HG02870 (cell line): ENCODE measurements at regions not wholly inside any gene's neighbourhood (a gene's known extent, or its start where the extent isn't known, plus 50 kb on each side); places are given as distances from the start of the nearest gene placed in this dataset.
A peak's percentile ranks its signal among the peaks of the same experiment; 100 is the strongest.
"Not testable (repeated sequence)": the region's sequence is repeated elsewhere in the genome, so short reads cannot be mapped to it uniquely, and the experiment has no call there.

Experiments used
- ATAC-seq: cut with Tn5 transposase; IDR thresholded peaks from one replicate; pipeline ENCODE4 v1.9.1; 2021; ENCODE audit warnings: mild to moderate bottlenecking, moderate library complexity; ENCODE audit not compliant: unreplicated experiment

GRCh38 chr6:150456466-150456865 is 87.7 kb downstream of the IYD start:
- ATAC-seq: no peak

- no peak for ATAC-seq
These were observed 88.3 kb downstream of the IYD start for GRCh38 chr6:150456902-150457643.

GRCh38 chr6:150458579-150458978 is 89.8 kb downstream of the IYD start:
- no peak for ATAC-seq

GRCh38 chr6:150463852-150464251 is 95.0 kb downstream of the IYD start:
- ATAC-seq: no peak

GRCh38 chr6:150464966-150465365 is 96.2 kb downstream of the IYD start:
- no peak for ATAC-seq

- ATAC-seq: no peak
These were observed 96.8 kb downstream of the IYD start for GRCh38 chr6:150465610-150466009.

GRCh38 chr6:150466196-150466595 is 97.4 kb downstream of the IYD start:
- ATAC-seq: no peak

GRCh38 chr6:150470131-150470530 is 101.3 kb downstream of the IYD start:
- no peak for ATAC-seq

- ATAC-seq: no peak
These were observed 102.3 kb downstream of the IYD start for GRCh38 chr6:150470960-150471665.

GRCh38 chr6:150478656-150479545 is 110.1 kb downstream of the IYD start:
- ATAC-seq: no peak

GRCh38 chr6:150482883-150483409 is 114.1 kb downstream of the IYD start:
- ATAC-seq: no peak

GRCh38 chr6:150485161-150485958 is 114.3 kb upstream of the PLEKHG1 start:
- ATAC-seq: no peak

GRCh38 chr6:150486048-150486447 is 113.6 kb upstream of the PLEKHG1 start:
- no peak for ATAC-seq

- ATAC-seq: no peak
These were observed 109.1 kb upstream of the PLEKHG1 start for GRCh38 chr6:150490586-150490985.

GRCh38 chr6:150491131-150491810 is 108.4 kb upstream of the PLEKHG1 start:
- ATAC-seq: peak; percentile 86

- no peak for ATAC-seq
These were observed 107.9 kb upstream of the PLEKHG1 start for GRCh38 chr6:150491811-150492172.

GRCh38 chr6:150492507-150492906 is 107.2 kb upstream of the PLEKHG1 start:
- no peak for ATAC-seq

- no peak for ATAC-seq
These were observed 106.7 kb upstream of the PLEKHG1 start for GRCh38 chr6:150492941-150493340.

GRCh38 chr6:150493552-150493951 is 106.1 kb upstream of the PLEKHG1 start:
- ATAC-seq: not testable (repeated sequence)

GRCh38 chr6:150494241-150494640 is 105.4 kb upstream of the PLEKHG1 start:
- no peak for ATAC-seq
